Lung (tissue), 11 donors: ENCODE measurements at regions not wholly inside any gene's neighbourhood (a gene's known extent, or its start where the extent isn't known, plus 50 kb on each side); places are given as distances from the start of the nearest gene placed in this dataset.
"Not testable (repeated sequence)": the region's sequence is repeated elsewhere in the genome, so short reads cannot be mapped to it uniquely, and the experiment has no call there.

Source experiments
- ATAC-seq: fragments of 200-7000 bp; cut with Tn5 transposase; one replicate; pipeline ENCODE4 v1.9.1; 2020; ENCODE audit warnings: moderate number of reproducible peaks; ENCODE audit not compliant: insufficient read depth, low FRiP score
- DNase-seq, 3 donors: peaks; one replicate each; pipeline ENCODE4 v3.0.0-alpha.2; 2013 to 2017
- H3K27ac ChIP-seq, 2 donors: one replicate each; pipeline ENCODE4 v1.5.1; 2013; ENCODE audit warnings: mild to moderate bottlenecking in 2 of 2, moderate library complexity in 2 of 2, control low read depth in 1 of 2, inconsistent platforms in 1 of 2, low read depth in 1 of 2, low read length in 1 of 2
- H3K27me3 ChIP-seq, 3 donors: one replicate each; pipeline ENCODE4 v1.5.1; 2013; ENCODE audit warnings: low read length in 2 of 3; ENCODE audit not compliant: control insufficient read depth in 3 of 3, insufficient read depth in 3 of 3
- H3K36me3 ChIP-seq, 4 donors: one replicate each; pipeline ENCODE4 v1.5.1; 2013; ENCODE audit warnings: low read length in 4 of 4, mild to moderate bottlenecking in 1 of 4, moderate library complexity in 1 of 4; ENCODE audit not compliant: control insufficient read depth in 4 of 4, insufficient read depth in 4 of 4
- H3K4me1 ChIP-seq, 5 donors: one replicate each; pipeline ENCODE4 v1.5.1; 2013; ENCODE audit warnings: low read length in 5 of 5, mild to moderate bottlenecking in 2 of 5, moderate library complexity in 1 of 5; ENCODE audit not compliant: control insufficient read depth in 5 of 5, insufficient read depth in 5 of 5
- H3K4me3 ChIP-seq: one replicate; pipeline ENCODE4 v1.5.1; 2013; ENCODE audit warnings: mild to moderate bottlenecking, control low read depth, moderate library complexity
- H3K9ac ChIP-seq, 2 donors: one replicate each; pipeline ENCODE4 v1.5.1; 2013; ENCODE audit warnings: low read length in 2 of 2, control low read depth in 1 of 2; ENCODE audit not compliant: insufficient read depth in 1 of 2
- H3K9me3 ChIP-seq, 4 donors: one replicate each; pipeline ENCODE4 v1.5.1; 2013; ENCODE audit warnings: low read length in 3 of 4, mild to moderate bottlenecking in 1 of 4, moderate library complexity in 1 of 4; ENCODE audit not compliant: control insufficient read depth in 4 of 4, insufficient read depth in 3 of 4
- CTCF ChIP-seq: IDR thresholded peaks from 2 replicates; pipeline ENCODE4 v1.5.1; 2012; ENCODE audit warnings: mild to moderate bottlenecking; ENCODE audit errors: control extremely low read depth, extremely low read depth
- WGBS, 2 donors: extraction: QIAGEN DNeasy Blood & Tissue Kit; methylation state at CpG; one replicate each; pipeline ENCODE4 v1.1.7; 2013; 5-methylcytosine and 5-hydroxymethylcytosine counted together
- donor health status: control.
- donor health status: control.
- donor health status: Bipolar disorder and iron deficiency.
- donor health status: healthy.
- donor health status: DM: yes; HTN: yes; CAD: no.

- Histone ChIP-seq H3K9ac (no peak overlapping the region), H3K9me3 (no peaks in the 10 kb centered on the region), H3K27ac (no peak overlapping the region), H3K36me3 (no peaks in the 10 kb centered on the region), H3K4me3 (no peak overlapping the region), H3K4me1 (no peaks in the 10 kb centered on the region), H3K27me3 (no peaks in the 10 kb centered on the region)
- no peak for TF ChIP-seq CTCF
- ATAC-seq (no peak), DNase-seq (no peak)
- WGBS, 2 donors, result 37 to 85% methylated on average over 1 of the region's 1 CpG
These were observed 305.9 kb upstream of the SGCG start for GRCh38 chr13:22874839-22875238.

- H3K36me3 ChIP-seq, result no peaks in the 10 kb centered on the region
- no peak overlapping the region for H3K4me3 ChIP-seq
- H3K9me3 ChIP-seq, result no peaks in the 10 kb centered on the region
- no peaks in the 10 kb centered on the region for H3K27me3 ChIP-seq
- 84 to 93% methylated on average over 4 of the region's 4 CpGs for WGBS, 2 donors
- no peak for TF ChIP-seq CTCF
- ATAC-seq (no peak), DNase-seq (no peak)
- no peak overlapping the region for H3K27ac ChIP-seq
- H3K9ac ChIP-seq, result no peak overlapping the region
- H3K4me1 ChIP-seq, result no peaks in the 10 kb centered on the region
These were observed 303.4 kb upstream of the SGCG start for GRCh38 chr13:22877421-22877820.

GRCh38 chr13:22880741-22881720 lies 299.7 kb upstream of the SGCG start:
- H3K9ac ChIP-seq, result no peak overlapping the region
- no peaks in the 10 kb centered on the region for H3K36me3 ChIP-seq
- H3K4me3 ChIP-seq, result no peak overlapping the region
- no peak for ATAC-seq
- H3K9me3 ChIP-seq, result no peaks in the 10 kb centered on the region
- no peaks in the 10 kb centered on the region for H3K27me3 ChIP-seq
- WGBS, 2 donors, result 87 to 92% methylated on average over 10 of the region's 10 CpGs
- H3K27ac ChIP-seq, result no peak overlapping the region
- H3K4me1 ChIP-seq, result no peaks in the 10 kb centered on the region
- no peak for DNase-seq
- TF ChIP-seq CTCF, result no peak

- H3K27me3 ChIP-seq, DNase-seq, H3K4me3 ChIP-seq, ATAC-seq, H3K27ac ChIP-seq, H3K9me3 ChIP-seq, H3K4me1 ChIP-seq, H3K9ac ChIP-seq, H3K36me3 ChIP-seq: not testable (repeated sequence)
- 72 to 79% methylated on average over 9 of the region's 9 CpGs for WGBS, 2 donors
These were observed 298.8 kb upstream of the SGCG start for GRCh38 chr13:22881721-22882608.
